HG02884 (cell line): ENCODE measurements at regions not wholly inside any gene's neighbourhood (a gene's known extent, or its start where the extent isn't known, plus 50 kb on each side); places are given as distances from the start of the nearest gene placed in this dataset.
"Not testable (repeated sequence)": the region's sequence is repeated elsewhere in the genome, so short reads cannot be mapped to it uniquely, and the experiment has no call there.

Experiments used
- ATAC-seq: cut with Tn5 transposase; IDR thresholded peaks from one replicate; pipeline ENCODE4 v1.9.1; 2021; ENCODE audit warnings: mild to moderate bottlenecking, moderate library complexity; ENCODE audit not compliant: unreplicated experiment

DNA sequence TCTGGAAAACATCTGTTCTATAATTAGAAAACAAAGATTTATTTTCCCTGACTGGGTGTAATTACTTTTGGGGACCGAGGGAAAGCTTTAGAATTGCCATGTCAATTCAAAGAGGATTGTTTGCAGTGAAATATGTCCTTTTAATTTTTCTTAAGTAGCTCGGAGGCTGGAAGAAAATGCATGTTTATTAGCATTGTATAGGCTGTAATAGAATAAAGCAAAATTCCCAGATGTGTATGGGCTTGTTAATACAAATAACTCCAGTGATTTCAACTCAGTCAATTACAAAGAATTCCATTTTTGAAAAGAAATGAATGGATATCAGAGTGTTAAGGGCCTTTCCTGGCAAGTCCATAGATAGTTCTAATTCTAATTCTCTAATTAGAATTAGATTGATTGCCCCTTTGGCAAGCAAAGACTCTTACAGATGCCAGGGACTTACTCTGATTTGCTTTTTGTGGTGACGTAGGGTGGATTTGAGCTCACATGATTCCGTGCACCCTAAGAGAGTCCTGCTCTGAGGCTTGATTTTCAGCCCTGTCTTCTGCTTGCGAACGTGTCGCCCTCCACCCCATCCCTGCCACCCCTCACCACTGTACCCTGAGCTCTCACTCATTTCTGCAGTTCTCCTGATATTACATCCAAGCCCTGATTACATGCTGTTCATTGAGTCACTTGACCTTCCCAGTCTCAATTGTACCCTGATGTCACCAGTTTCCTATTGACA is 70.0 kb upstream of the FAM20A start:
- ATAC-seq: no peak

DNA sequence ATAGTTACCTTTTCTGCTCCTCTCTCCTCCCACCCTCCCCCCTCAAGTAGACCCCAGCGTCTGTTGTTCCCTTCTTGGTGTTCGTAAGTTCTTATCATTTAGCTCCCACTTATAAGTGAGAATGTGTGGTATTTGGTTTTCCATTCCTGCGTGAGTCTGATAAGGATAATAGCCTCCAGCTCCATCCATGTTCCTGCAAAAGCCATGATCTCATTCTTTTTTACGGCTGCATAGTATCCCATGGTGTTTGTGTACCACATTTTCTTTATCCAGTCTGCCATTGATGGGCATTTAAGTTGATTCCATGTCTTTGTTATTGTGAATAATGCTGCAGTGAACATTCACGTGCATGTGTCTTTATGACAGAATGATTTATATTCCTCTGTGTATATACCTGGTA is 65.3 kb upstream of the FAM20A start:
- not testable (repeated sequence) for ATAC-seq

DNA sequence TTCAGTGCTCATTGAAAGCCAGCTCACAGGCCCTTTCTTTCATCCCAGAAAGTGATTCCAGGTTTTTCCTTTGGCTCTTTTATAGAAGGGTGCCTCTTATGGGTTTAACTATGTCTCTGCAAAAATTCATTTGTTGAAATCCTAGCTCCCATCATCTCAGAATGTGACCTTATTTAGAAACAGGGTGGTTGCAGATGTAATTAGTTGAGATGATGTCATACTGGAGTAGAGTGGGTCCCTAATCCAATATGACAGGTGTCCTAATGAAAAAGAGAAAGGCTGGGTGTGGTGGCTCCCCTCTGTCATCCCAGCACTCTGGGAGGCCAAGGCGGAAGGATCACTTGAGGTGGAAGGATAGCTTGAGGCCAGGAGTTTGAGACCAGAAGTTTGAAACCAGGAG is 64.2 kb upstream of the FAM20A start:
- ATAC-seq: no peak

DNA sequence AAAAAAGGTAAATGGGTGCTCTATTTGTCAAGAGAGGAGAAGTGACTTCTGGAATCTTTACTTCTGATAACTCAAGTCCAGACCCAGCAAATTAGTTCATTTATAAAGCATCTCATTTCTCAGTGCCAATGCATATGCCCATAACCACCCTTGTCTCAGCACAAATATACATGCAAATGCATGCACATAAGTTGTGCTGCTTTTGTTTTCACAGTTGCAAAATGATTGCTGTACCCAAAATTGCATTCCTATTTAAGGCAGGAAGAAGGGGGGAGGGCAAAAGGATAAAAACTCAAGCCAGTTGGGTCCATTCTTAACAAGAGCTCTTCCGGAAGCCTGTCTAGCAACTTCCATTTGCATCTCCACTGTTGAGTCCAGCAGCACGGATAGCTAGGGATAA is 61.3 kb upstream of the FAM20A start:
- no peak for ATAC-seq

DNA sequence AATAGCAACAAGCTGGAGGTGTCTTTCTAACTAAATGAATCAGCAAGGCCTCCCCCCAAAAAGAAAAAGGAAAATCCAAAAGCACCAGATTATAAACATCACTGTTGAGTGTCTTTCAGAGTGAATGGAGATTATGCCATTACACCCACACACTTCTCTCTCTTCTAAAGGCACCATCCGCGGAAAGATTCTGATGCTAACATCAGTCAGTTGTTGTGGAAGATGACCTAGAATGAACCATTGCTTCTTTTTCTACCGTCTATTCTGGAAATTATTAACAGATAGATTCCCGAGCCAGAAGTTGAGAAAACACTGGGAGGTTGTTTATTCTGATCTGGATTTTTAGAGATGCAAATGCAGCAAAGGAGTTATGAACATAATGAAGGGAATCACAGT is 60.9 kb upstream of the FAM20A start:
- ATAC-seq: no peak

DNA sequence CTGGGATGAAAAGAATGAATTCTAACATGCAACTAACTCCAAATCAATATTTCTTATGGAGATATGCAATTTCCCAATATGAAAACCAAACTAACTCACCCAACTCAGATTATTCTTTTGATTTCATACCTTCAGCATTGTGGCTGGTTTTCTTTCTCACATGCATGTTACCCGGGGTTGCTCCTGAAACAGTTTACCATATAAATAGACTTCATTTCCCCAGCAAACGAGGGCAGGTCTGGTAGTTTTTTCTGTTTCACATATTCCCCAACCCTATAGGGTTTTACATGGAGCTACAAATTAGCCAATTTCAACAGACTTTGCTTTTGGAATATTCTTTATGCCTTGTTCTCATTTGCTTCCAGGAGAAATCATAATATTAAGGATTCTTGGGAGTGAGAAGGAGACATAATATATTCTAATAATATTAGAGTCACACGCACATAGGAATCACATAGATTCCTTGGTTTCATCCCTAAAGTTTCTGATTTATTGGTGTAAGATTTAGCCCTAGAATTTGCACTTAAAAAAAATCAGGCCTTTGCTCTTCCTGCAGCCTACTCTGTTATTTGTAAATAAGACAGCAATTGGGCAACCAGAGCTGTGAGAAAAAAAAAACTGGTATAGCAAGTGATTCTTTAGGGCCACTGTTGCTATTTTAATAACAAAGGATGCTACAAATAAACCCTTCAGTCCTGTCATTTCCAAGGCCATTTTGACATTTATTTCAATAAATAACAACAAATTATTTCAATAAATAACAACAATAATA is 60.3 kb upstream of the FAM20A start:
- no peak for ATAC-seq

DNA sequence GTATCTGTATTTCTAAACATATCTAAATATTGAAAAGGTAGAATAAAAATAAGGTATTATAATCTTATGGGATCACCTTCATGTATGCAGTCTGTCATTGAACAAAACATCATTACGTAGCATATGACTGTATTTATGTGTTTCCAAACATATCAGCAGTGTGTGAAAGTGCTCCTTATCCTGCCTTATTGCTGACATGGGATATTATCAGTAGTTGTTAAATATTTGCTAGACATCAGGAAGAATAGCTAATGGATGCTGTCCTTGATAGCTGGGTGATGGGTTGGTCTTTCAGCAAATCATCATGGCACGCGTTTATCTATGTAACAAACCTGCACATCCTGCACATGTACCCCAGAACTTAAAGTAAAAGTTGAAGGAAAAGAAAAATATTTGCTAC is 59.1 kb upstream of the FAM20A start:
- no peak for ATAC-seq

DNA sequence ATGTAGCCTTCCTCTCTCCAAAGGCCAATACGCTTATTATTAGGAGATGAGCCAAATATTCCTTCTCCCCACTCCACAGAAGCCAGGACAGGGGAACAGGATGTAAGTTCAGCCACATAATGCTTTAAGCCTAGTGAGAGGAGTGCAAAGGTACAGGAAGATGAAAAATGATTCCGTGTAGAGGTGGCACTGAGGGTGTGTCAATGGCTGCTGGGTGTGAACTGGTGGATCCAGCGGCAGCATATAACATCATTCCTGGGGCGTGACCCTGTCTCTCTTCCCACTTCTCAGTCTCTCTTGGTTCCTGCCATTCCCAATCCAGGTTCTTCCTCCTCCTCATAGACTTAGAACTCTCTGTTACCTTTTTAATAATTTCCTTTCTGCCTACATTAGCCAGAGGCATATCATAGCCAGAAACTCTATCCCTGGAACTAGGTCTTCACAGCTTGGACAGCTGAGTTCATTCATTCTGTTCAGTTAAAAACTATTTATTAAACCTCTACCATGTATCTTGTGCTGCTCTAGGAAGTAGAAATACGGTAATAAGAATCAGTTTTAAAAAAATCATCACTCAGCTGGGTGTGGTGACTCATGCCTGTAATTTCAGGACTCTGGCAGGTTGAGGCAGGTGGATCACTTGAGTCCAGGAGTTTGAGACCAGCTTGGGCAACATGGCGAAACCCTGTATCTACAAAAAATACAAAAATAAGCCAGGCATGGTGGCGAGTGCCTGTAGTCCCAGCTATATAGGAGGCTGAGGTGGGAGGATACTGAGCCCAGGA is 58.0 kb upstream of the FAM20A start:
- ATAC-seq: no peak

DNA sequence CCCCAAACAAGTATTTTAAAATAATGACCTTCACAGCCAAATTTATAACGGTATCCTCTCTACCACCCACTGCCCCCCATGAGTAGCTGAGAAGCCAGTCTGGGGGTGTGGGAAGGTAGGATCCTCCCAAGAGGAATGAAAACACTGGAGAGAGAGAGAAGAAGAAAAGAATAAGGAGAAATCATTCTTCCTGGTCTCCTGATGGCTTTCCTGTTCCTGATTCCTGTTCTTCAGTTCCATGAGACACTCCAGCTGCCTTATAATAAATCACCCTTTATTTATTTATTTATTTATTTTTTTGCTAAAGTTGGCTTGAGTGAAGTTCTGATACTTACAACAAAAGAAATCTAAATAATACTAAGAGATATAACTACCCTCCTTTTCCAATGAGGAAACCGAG is 56.4 kb upstream of the FAM20A start:
- ATAC-seq: no peak

DNA sequence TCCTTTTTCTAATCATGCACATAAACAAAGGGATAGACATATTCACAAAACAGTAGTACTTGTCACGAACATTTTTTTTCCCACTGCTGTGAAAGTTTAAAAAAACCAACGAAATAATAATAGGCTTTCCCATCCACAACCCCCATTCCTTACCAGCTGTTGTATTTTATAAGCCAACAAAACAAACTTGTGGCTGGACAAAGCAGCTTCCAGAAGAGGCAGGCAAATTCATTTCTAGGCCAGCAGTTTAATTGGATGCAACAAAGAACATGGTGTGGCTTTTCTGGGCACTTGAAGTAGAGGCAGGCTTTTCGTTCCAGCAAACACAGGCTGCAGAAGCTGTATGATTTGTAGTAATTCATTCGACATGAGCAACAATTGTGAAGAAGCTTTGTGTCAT is 56.0 kb upstream of the FAM20A start:
- no peak for ATAC-seq

DNA sequence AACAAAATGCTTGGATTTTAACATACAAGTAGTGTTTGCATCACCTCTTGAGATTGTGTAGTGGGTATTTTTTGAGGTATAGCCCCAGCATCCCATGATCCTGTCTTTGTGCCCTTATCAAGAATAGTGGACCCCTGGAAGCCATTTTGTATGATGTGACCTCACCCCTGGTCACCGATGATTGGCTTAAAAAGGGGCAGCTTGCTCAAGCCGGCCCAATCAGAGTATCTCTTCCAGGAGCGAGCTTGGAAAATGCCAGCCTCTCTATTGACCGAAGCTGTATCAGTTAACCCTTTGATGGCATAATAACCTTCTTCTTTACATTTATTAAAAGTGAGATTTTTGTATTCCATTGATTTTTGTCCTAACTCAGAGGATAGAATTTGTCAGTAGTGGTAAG is 55.5 kb upstream of the FAM20A start:
- ATAC-seq: no peak
